Stimulated activated naive CD4-positive, alpha-beta T cell (primary cell): ENCODE measurements at regions not wholly inside any gene's neighbourhood (a gene's known extent, or its start where the extent isn't known, plus 50 kb on each side); places are given as distances from the start of the nearest gene placed in this dataset.
"Not testable (repeated sequence)": the region's sequence is repeated elsewhere in the genome, so short reads cannot be mapped to it uniquely, and the experiment has no call there.

Source experiments
- DNase-seq, 6 experiments: peaks; one replicate each; lab custom pipeline; 2025; lab: John Stamatoyannopoulos, UW

DNA sequence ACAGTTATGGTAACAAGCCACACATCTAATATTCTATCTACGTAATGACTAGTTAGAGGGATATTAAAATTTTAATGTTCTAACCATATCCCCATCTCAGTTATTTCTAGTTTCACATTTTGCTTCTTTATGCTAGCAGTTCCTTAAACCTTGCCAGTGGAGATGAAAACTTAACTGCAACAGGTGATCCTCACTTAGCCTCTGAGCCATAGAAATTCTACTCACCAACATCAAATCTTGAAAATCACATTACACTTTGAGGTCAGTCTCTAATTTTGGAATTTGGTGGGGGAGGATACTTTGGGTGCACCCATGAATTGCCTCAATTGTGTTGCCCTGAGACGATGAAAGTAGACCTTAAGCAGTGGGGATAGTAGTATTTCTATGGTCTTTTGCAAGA is 256.4 kb downstream of the GATA3 start:
- no peak for DNase-seq

DNA sequence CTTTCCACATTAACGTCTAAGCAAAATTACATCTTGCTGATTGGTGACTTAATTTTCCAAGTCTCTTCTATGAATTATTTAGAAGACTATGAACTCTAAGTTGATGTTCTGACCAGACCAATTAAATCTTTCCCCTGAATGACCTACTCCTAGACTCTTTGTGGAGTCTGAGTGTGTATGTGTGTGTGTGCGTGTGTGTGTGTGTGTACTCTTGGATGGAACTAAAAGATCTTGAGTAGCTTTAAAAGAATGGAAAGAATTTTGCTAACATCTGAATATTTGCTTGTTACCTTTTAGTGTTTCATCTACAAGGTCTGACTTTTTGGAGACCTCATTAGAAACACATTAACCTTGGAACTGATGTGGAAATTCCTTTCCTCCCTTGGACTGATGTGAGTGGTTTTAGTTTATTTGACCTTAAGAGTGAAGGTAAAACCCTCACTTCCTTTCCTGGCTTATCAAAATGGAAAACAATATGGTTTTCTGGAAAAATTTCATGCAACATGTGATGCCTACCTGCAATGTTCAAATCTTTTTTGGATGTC is 257.1 kb downstream of the GATA3 start:
- DNase-seq = no peak

DNA sequence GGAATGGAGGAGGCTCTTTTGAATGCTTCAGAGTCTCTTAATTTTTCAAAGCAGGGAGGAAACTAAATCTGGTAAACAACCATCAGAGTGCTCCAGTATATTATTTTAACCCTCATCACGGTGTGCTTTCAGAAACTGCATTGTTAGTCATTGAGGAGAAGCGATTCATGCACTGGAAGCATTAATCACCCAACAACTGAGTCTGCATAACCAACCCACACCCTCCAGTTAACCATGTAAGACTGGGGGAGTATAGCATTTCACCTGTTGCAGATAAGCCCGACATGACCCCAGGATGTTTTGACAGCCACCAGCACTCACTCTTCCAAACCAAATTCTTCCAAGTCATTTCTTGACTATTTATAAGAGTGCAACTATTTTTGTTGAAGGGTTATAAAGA is 257.6 kb downstream of the GATA3 start:
- DNase-seq = no peak

DNA sequence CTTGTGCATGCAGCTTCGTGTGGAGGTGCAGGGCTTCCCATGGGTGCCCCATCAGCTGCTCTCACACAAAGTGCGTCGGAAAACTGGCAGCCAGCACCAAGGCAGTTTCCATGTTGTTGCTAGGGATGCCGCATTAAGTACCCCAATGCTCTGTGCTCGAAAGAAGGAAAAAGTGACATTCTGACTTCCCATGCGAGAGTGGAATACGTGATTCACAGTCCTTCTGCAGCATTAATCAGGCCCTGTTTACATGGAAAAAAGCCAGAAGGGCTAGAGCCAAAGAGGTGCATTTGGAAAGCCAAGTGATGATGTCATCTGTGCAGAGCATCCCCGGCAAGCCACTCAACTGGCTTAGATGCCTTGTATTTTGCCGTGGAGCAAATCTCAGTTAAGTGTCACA is 258.3 kb downstream of the GATA3 start:
- no peak for DNase-seq

DNA sequence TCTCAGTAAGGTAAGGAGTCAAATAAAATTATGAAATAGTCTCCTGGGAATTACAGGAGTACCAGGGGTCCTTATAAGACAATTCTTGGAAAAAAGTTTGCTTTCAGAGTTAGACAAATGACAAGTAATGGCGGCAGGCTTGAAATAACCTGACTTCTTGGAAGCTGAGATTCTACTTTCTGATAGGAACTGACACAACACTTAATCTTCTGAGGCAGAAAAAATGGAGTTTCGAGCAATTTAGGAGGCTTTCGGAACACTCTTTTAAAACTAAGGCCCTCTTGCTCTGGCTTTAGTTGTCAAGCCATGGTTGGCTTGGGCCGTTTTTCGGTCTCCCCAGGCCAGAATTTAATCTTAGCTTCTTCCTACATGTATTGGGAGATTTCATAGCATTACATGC is 260.0 kb downstream of the GATA3 start:
- DNase-seq = no peak

DNA sequence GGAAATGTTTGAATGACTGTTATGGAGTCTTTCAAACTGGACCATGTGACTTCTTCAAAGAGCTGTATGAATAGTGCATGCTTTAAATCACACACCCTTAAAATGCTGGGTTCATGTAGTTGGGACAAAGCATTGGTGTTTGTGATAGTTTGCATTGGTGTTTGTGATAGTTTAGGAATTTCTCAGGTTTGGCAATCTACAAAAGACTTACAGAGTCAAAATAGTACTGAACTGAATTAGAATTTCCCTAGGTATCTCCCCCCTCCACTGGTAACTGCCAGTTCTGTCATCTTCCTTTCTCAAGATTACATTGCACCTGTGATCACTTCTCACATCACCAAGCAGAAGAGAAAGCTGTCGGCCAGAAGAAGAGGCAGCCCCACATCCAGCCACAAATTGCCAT is 261.1 kb downstream of the GATA3 start:
- no peak for DNase-seq

DNA sequence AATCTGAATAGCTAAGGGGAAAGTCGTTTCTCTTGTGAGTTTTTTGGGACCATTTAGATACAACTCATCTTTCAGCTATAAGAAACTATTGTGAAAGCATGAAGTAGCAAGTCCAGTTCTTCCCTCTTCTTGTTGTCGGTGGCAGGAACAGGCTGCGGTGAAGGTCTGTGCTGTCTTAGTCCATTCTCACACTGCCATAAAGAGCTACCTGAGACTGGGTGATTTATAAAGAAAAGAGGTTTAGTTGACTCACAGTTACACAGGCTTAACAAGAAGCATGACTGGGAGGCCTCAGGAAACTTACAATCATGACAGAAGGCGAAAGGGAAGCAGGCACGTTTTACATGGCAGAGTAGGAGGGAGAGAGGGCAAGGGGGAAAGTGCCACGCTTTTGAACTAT is 261.8 kb downstream of the GATA3 start:
- no peak for DNase-seq

DNA sequence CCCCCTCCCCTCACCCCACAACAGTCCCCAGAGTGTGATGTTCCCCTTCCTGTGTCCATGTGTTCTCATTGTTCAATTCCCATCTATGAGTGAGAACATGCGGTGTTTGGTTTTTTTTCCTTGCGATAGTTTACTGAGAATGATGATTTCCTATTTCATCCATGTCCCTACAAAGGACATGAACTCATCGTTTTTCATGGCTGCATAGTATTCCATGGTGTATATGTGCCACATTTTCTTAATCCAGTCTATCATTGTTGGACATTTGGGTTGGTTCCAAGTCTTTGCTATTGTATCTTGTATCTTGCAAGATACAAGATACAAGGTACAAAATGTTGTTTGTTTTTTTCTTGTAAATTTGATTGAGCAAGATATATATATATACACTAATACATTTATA is 263.9 kb downstream of the GATA3 start:
- not testable (repeated sequence) for DNase-seq

DNA sequence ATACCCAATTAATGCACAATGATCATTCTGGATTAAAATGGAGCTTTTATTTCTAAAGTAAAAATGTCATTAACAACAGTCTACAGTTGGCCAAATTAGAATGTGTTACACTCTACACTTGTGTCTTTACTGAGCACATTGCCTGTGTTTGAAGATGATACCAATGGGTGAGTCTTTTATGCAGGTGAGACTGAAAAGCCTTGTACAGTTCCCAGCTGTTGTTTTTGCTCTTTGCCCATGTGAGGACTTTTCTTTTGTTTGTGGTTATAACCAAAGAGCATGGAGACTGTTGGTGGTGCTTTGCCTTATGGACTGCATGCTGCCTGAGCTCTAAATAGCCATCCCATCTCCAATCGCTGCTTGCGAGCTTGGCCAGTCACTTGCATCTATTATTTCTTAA is 264.5 kb downstream of the GATA3 start:
- DNase-seq = no peak

DNA sequence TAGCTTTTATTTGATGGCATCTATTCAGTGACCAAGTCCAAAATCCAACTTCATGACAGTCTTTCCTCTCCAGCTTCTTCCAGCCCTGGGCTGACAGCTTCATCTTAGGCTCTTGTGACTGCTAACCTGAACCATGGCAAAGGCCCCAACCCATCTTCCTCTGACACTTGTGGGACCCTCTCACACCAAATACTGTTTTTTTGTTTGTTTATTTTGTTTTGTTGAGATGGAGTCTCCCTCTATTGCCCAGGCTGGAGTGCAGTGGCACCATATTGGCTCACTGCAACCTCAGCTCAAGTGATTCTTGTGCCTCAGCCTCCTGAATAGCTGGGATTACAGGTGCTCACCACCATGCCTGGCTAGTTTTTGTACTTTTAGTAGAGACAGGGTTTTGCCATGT is 265.2 kb downstream of the GATA3 start:
- DNase-seq = no peak

DNA sequence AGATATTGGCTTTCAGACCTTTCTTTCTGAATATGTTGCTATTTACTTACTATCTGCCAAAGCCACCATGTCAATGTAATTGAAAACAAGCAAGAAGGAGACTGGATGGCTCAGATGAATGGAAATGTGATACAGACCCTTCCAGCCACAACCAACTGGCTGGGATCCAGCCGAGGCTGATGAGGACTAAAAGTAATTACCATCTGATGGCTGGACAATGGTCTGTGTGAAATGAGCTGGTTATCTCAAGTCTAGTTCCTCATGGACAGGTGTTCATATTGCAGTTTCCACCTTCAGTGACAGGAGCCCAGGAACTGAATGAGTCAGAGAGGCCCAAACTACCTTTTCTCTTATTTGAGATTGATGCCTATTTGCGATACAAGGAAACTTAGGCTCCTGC is 267.5 kb downstream of the GATA3 start:
- no peak for DNase-seq

DNA sequence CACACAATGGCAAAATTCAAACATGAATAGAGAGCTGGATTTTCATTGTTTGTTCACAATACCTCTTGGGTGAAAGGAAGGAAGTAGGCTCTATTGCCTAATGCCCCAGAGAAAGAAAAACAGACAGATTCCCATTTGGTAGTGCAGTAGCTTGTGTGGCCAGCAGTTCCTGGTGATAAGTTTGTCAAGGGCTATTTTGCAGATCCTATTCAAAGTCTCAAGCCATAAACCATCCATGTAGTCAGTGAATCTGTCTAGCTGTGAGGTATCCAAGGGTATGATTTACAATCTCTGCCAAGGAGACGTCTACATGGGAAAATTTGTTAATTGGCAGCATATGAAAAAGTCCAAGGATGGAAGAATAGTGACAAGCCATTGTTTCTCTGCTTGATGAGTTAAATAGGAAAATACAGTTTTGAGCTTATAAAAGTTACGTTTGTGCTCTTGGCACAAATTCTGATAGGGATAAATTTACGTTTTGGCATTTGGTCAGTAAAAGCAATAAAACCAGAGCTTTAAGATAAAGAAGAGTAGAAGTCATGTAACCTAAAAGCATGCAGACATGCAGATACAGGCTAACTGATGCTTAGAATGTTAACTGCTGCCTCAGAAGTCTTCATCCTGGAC is 269.1 kb downstream of the GATA3 start:
- DNase-seq = no peak

DNA sequence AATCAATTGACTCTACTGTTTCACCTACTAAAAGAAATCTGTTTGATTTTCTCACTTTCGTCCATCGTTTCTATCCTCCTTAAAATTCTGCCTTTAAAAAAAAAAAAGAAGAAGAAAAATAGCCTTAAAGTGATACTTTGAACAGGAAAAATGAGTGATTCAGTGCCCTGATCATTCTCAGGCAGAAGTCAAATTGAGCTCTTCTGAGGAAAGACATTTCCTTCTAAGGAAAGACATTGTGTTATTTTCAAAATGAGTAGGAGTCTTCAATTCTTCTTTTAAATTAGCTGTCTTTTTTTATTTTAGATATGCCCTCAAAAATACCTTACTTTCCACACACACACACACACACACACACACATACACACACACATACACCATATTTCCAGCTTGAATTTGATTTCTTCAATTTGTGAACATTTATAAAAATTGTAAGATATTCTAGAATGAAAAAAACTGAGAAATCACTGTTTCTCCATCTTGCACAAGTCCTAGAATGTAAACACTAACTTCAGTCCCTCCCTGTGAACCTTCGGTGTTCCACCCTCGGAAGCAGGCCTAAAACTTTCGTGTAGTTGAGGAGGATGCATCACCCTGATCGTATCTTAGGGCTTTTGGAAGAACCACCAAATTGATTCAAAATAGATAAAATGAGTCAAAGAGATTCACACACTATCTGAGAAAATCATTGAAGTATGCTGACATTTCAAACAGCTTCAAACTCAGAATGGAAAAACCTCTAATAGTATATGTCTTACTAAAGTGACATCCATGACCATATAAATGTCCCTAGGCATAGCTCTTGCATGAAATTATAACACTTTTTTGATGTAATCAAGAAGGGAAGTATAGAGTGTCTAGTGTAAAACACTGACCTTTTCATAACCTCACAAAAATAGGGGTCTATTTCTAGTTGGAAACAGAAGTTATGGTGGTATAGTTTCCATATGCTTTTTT is 270.8 kb downstream of the GATA3 start:
- no peak for DNase-seq

DNA sequence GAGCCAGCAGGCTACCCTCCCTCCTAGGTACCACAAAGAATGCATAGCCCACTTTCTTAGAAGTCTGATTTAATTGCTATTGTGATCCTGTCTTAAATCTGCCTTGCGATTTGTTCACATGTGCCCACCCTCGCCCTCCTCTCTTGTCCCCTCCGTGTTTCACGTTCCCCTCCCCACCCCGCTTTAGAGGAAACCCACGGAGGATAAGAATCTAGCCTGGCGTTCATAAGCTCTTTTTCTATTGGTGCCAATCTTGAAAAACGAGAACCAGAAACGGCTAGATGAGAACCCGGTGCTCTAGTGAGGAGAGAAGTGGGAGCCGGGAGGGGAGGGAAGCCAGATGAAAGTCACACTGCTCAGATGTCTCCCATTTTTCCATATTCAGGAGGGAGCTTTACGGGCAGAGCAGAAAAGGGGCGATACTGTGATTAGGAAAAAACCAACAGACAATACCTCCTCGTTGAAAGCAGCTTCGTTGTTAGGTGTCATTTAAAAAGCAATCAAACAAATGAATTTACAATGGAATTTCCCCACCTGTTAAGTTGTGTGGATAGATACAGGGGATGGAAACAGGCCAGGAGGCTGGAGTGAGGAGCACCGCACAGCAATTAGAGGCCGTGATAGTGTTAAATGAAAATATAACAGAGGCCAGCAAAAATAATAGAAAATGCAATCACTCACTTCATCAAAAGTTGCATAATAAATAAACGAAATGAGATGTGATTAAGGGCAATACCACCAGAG is 272.1 kb downstream of the GATA3 start:
- DNase-seq = peak in 1 of 6 experiments; percentile 17

DNA sequence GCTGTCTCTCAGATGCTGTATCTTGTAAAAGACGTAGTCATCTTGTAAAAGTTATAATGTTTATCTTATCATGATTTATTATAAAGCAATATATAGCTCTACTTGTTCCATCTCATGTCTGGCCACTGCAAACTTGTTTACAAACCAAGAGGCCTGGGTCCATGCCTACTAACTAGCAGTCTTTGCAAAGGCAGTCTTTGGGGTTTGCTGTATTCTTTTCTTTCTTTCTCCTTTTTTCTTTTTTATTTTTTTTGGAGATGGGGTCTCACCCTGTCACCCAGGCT is 272.6 kb downstream of the GATA3 start:
- DNase-seq = no peak

DNA sequence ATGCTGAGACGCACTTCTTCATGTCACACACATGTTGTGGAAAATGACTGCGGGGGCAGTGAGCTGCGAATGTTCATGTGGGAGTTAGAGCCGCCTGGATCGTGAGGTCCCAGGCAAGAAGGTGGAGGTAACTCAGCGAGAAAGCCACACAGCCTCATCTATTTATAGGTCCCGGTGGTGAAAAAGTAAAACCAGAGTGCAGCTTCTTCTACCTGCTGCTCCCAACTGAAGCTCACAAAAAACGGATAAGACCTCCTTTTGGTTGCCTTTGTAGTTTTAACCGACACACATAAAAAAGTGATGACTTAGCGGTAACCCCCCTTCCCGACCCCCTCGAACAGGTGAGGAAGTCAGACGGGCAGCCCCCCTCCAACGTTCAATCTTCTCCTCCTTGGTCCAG is 276.9 kb downstream of the GATA3 start:
- DNase-seq = peak in 4 of 6 experiments; percentile 2 to 41 (median 32)

DNA sequence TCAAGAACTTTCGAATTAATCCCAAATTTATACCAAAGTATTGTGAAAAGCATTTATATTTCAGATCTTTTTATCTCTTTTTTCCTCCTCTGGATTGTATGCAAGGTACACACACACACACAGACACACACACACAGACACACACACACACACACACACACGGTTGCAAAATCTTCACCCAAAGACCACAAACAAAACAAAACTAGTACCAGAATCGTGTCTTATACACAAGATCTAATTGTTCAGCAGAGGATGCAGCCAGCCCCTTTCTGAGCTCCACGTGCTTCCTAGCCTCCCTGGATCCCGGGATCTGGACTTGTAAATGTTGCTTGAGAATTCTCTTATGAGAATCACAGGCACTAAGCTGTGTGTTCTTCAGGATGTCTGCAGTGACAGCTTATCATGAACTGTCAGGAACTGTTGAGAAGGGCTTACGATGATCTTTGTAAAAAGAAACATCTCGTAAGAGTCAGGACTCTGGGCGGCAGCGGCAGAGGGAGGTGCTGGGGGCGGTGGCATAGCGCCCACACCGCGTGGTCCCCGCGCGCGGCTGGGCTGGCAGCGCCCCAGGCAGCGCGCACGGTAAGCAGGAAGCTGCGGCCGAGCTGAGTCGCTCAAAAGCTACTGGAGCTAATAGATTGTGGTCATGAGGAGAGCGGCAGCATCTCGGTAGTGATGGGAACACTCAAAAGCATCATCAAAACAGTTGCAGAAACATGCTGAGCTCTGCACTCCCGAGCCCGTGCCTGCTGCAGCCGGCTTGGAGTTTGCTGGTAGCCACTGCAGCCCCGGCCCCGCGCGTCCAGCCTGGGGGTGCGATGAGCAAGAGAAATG is 277.6 kb downstream of the GATA3 start:
- peak; percentile 78 to 94 (median 86) for DNase-seq

DNA sequence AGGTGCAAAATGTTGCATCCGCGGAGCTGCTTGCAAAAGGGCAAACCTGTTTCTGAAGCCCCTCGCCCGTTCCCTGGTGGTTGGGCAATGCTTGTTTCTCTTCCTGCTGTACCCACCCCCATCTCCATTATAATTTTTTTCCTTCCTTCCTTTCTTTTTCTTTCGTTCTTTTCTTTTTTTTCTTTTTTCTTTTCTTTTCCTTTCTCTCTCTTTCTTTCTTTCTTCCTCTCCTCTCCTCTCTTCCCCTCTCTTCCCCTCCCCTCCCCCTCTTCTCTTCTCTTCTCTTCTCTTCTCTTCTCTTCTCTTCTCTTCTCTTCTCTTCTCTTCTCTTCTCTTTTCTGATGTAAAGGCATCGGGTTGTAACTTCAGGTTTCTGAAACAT is 278.2 kb downstream of the GATA3 start:
- DNase-seq = no peak

DNA sequence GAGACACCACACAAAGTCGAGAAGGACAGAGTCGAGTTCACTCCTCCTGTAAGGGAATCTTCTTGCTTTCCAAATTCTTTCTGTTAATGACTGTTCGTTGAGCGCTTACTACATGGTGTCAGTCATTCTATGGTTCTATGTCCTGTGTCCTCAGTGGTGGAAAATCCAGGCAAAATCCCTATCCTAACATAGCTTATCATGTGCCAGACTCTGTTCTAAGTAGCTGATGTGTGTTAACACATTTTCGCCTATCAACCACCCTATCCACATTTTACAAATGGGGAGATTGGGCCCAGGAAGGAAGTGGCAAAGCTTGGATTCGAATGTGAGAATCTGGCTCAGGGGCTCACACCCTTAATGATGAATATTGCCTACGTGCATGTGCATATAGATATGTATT is 280.1 kb downstream of the GATA3 start:
- DNase-seq = no peak

DNA sequence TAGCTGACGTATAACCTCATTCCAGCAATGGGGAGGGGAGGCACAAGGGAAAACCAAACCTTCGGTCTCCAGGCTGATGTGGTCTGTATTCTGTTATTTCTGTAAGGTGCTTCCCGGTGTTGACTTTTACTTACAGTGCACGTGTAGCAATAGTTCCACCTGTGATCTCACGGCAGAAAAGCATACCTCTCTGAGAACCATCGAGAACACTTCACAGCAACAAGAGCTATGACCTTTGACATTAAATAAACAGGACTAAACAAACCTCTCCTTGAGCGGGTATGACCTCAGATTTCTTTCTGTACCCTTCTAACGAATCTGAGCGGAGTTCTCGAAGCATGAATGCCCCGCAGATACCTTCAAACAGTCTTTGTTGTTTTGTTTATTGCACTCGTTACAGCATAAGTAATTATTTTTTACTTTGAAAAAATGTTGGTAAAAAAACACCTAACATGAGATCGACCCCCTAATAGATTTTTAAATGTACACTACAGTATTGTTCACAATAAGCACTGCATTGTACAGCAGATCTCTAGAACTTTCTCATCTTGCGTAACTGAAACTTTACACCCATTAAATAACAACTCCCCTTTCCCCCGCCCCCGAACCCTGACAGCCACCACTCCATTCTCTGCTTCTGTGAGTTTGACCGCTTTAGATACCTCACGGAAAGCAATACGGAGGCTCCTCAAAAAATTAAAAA is 282.3 kb downstream of the GATA3 start:
- DNase-seq = no peak

DNA sequence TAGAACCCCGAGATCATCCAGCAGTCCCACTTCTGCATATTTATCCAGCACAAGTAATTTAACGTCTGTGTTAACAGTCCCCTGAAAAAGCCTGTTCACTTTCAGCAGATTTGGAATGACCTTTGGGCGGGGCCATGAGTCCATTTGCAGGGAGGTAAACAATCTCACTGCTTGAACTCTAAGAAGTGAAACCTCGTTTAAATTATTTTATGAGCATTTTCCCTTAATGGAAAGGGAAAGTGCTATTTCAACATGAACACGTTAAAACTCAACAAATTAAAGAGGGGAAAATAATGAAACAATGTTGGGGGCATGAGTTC is 282.8 kb downstream of the GATA3 start:
- no peak for DNase-seq
